HepG2 (cell line): ENCODE measurements at regions not wholly inside any gene's neighbourhood (a gene's known extent, or its start where the extent isn't known, plus 50 kb on each side); places are given as distances from the start of the nearest gene placed in this dataset.
A peak's percentile ranks its signal among the peaks of the same experiment; 100 is the strongest.

ENCODE experiments used
- CENPT ChIP-seq: sonication (generic); formaldehyde crosslinking; IDR thresholded peaks from 2 replicates; pipeline ENCODE4 v1.8.0; 2022; ENCODE audit warnings: low read depth, mild to moderate bottlenecking, moderate library complexity, missing genetic modification reagents
- ETV6 ChIP-seq: sonication (generic); formaldehyde crosslinking; conservative IDR thresholded peaks from 2 replicates; pipeline ENCODE4 v1.4.0; 2020; ENCODE audit warnings: missing genetic modification reagents
- FOSL2 ChIP-seq: sonication (generic); formaldehyde crosslinking; IDR thresholded peaks from 2 replicates; pipeline ENCODE4 v1.4.0; 2020; ENCODE audit warnings: missing genetic modification reagents
- KLF11 ChIP-seq: IDR thresholded peaks from 2 replicates; pipeline ENCODE4 v1.6.1; 2016; ENCODE audit warnings: missing compliant biosample characterization
- MAZ ChIP-seq, 2 experiments: sonication (generic) in 1 of 2; formaldehyde crosslinking in 1 of 2; IDR thresholded peaks; 2 replicates each; pipeline versions ENCODE4 v1.5.0 to v1.6.1; 2012 to 2020; ENCODE audit warnings: low read depth in 2 of 2, mild to moderate bottlenecking in 2 of 2, borderline replicate concordance in 1 of 2, improper control_type of control experiment in 1 of 2, low read length in 1 of 2, missing genetic modification reagents in 1 of 2, moderate library complexity in 1 of 2
- SMARCE1 ChIP-seq: fragments of 450-650 bp; IDR thresholded peaks from 2 replicates; pipeline ENCODE4 v1.6.1; 2017; ENCODE audit warnings: borderline replicate concordance
- U2AF2 ChIP-seq: fragments of 200-400 bp; formaldehyde crosslinking; IDR thresholded peaks from 2 replicates; pipeline ENCODE4 v1.6.1; 2017; ENCODE audit warnings: low read depth, mild to moderate bottlenecking, low read length
- XRCC5 ChIP-seq: fragments of 200-400 bp; formaldehyde crosslinking; optimal IDR thresholded peaks from 2 replicates; pipeline ENCODE3; 2017; ENCODE audit warnings: mild to moderate bottlenecking, low read length
- ZNF33A ChIP-seq: sonication (generic); formaldehyde crosslinking; IDR thresholded peaks from 2 replicates; pipeline ENCODE4 v1.5.1; 2020; ENCODE audit warnings: missing genetic modification reagents, mild to moderate bottlenecking, moderate library complexity, borderline replicate concordance
- ZNF382 ChIP-seq: sonication (generic); formaldehyde crosslinking; IDR thresholded peaks from 2 replicates; pipeline ENCODE4 v1.5.0; 2020; ENCODE audit warnings: missing genetic modification reagents, mild to moderate bottlenecking, borderline replicate concordance
- ZNF557 ChIP-seq: sonication (generic); formaldehyde crosslinking; IDR thresholded peaks from 2 replicates; pipeline ENCODE4 v1.4.0; 2020; ENCODE audit warnings: missing genetic modification reagents
- ZNF569 ChIP-seq: sonication (generic); formaldehyde crosslinking; IDR thresholded peaks from 2 replicates; pipeline ENCODE4 v1.5.0; 2020; ENCODE audit warnings: mild to moderate bottlenecking, missing genetic modification reagents, moderate library complexity, borderline replicate concordance
- ZNF644 ChIP-seq: IDR thresholded peaks from 2 replicates; pipeline ENCODE4 v1.6.1; 2016; ENCODE audit warnings: low read depth
- TF ChIP-seq, protein P1 (sequence below): sonication (generic); formaldehyde crosslinking; IDR thresholded peaks from 2 replicates; pipeline ENCODE4 v1.4.0; 2020; ENCODE audit warnings: missing genetic modification reagents
- TF ChIP-seq, protein P2 (sequence below): sonication (generic); formaldehyde crosslinking; IDR thresholded peaks from 2 replicates; pipeline ENCODE4 v1.8.0; 2022; ENCODE audit warnings: mild to moderate bottlenecking, missing genetic modification reagents, borderline replicate concordance
- TF ChIP-seq, protein P3 (sequence below): sonication (generic); formaldehyde crosslinking; IDR thresholded peaks from 2 replicates; pipeline ENCODE4 v1.9.0; 2021; ENCODE audit warnings: missing genetic modification reagents, borderline replicate concordance
- TF ChIP-seq, protein P4 (sequence below): IDR thresholded peaks from 2 replicates; pipeline ENCODE4 v1.6.1; 2018; ENCODE audit warnings: missing genetic modification reagents, mild to moderate bottlenecking, missing compliant biosample characterization
- TF ChIP-seq, protein P5 (sequence below): sonication (generic); formaldehyde crosslinking; IDR thresholded peaks from 2 replicates; pipeline ENCODE4 v1.8.0; 2022; ENCODE audit warnings: mild to moderate bottlenecking, missing genetic modification reagents, moderate library complexity
- TF ChIP-seq, protein P6 (sequence below): sonication (generic); formaldehyde crosslinking; IDR thresholded peaks from 2 replicates; pipeline ENCODE4 v1.5.1; 2020; ENCODE audit warnings: mild to moderate bottlenecking, missing genetic modification reagents

DNA sequence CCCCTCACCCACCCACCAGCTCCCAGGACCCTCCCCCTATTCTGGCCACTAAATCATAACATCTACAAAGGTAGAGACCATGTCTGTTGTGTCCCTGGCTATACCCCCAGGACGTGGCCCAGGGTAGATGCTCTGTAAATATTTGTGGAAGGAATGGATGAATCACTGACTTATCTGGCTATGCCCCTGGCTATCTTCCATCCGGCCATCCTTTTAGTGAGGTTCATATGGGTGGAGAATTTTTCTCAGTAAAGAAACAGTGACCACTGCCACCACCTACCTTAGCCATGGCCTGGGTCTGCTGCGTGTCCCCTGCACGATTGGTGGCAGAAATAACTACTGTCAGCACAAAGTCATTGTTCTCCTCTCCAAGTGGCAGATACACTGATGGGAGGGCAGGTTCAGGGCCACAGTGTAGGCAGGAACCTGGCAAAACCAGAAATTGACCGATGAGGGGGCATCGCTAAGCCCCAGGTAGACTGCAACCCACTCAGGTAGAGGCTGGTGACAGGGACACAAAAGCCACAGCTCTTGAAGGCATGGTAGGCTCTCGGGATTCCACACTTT, 63.1 kb upstream of the BCO1 start (continued):
- TF ChIP-seq XRCC5 (no peak), ZNF33A (CRISPR knock-in tag) (no peak), SMARCE1 (no peak), ZNF644 (CRISPR knock-in tag) (0 out of 2 replicates have a peak, but pooled peaks have one; percentile 47), ETV6 (CRISPR knock-in tag) (no peak), CENPT (CRISPR knock-in tag) (no peak), ZNF382 (CRISPR knock-in tag) (no peak), MAZ (IDR thresholded peaks at IDR 0.05; ENCODE audit: borderline replicate concordance, low read depth, low read length) (no peak), MAZ (CRISPR knock-in tag; IDR thresholded peaks at IDR 0.05; ENCODE audit: low read depth) (no peak), ZNF569 (CRISPR knock-in tag) (no peak), KLF11 (CRISPR knock-in tag) (no peak), ZNF557 (CRISPR knock-in tag) (no peak), U2AF2 (no peak), FOSL2 (peak; percentile 96)
- TF ChIP-seq, protein P1, sequence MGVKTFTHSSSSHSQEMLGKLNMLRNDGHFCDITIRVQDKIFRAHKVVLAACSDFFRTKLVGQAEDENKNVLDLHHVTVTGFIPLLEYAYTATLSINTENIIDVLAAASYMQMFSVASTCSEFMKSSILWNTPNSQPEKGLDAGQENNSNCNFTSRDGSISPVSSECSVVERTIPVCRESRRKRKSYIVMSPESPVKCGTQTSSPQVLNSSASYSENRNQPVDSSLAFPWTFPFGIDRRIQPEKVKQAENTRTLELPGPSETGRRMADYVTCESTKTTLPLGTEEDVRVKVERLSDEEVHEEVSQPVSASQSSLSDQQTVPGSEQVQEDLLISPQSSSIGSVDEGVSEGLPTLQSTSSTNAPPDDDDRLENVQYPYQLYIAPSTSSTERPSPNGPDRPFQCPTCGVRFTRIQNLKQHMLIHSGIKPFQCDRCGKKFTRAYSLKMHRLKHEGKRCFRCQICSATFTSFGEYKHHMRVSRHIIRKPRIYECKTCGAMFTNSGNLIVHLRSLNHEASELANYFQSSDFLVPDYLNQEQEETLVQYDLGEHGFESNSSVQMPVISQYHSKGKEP (CRISPR knock-in tag) = no peak
- TF ChIP-seq, protein P2, sequence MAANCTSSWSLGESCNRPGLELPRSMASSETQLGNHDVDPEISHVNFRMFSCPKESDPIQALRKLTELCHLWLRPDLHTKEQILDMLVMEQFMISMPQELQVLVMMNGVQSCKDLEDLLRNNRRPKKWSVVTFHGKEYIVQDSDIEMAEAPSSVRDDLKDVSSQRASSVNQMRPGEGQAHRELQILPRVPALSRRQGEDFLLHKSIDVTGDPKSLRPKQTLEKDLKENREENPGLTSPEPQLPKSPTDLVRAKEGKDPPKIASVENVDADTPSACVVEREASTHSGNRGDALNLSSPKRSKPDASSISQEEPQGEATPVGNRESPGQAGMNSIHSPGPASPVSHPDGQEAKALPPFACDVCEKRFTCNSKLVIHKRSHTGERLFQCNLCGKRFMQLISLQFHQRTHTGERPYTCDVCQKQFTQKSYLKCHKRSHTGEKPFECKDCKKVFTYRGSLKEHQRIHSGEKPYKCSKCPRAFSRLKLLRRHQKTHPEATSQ (CRISPR knock-in tag) = no peak
- TF ChIP-seq, protein P3, sequence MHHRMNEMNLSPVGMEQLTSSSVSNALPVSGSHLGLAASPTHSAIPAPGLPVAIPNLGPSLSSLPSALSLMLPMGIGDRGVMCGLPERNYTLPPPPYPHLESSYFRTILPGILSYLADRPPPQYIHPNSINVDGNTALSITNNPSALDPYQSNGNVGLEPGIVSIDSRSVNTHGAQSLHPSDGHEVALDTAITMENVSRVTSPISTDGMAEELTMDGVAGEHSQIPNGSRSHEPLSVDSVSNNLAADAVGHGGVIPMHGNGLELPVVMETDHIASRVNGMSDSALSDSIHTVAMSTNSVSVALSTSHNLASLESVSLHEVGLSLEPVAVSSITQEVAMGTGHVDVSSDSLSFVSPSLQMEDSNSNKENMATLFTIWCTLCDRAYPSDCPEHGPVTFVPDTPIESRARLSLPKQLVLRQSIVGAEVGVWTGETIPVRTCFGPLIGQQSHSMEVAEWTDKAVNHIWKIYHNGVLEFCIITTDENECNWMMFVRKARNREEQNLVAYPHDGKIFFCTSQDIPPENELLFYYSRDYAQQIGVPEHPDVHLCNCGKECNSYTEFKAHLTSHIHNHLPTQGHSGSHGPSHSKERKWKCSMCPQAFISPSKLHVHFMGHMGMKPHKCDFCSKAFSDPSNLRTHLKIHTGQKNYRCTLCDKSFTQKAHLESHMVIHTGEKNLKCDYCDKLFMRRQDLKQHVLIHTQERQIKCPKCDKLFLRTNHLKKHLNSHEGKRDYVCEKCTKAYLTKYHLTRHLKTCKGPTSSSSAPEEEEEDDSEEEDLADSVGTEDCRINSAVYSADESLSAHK = no peak
- TF ChIP-seq, protein P4, sequence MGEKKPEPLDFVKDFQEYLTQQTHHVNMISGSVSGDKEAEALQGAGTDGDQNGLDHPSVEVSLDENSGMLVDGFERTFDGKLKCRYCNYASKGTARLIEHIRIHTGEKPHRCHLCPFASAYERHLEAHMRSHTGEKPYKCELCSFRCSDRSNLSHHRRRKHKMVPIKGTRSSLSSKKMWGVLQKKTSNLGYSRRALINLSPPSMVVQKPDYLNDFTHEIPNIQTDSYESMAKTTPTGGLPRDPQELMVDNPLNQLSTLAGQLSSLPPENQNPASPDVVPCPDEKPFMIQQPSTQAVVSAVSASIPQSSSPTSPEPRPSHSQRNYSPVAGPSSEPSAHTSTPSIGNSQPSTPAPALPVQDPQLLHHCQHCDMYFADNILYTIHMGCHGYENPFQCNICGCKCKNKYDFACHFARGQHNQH = no peak
- TF ChIP-seq, protein P5, sequence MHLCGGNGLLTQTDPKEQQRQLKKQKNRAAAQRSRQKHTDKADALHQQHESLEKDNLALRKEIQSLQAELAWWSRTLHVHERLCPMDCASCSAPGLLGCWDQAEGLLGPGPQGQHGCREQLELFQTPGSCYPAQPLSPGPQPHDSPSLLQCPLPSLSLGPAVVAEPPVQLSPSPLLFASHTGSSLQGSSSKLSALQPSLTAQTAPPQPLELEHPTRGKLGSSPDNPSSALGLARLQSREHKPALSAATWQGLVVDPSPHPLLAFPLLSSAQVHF (CRISPR knock-in tag) = no peak
- TF ChIP-seq, protein P6, sequence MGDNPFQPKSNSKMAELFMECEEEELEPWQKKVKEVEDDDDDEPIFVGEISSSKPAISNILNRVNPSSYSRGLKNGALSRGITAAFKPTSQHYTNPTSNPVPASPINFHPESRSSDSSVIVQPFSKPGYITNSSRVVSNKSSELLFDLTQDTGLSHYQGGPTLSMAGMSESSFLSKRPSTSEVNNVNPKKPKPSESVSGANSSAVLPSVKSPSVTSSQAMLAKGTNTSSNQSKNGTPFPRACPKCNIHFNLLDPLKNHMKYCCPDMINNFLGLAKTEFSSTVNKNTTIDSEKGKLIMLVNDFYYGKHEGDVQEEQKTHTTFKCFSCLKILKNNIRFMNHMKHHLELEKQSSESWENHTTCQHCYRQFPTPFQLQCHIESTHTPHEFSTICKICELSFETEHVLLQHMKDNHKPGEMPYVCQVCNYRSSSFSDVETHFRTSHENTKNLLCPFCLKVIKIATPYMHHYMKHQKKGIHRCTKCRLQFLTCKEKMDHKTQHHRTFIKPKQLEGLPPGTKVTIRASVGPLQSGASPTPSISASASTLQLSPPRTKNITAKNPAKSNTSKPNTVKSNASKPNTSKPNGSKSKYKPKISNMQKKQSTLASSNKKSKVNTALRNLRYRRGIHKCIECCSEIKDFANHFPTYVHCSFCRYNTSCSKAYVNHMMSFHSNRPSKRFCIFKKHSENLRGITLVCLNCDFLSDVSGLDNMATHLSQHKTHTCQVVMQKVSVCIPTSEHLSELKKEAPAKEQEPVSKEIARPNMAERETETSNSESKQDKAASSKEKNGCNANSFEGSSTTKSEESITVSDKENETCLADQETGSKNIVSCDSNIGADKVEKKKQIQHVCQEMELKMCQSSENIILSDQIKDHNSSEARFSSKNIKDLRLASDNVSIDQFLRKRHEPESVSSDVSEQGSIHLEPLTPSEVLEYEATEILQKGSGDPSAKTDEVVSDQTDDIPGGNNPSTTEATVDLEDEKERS = no peak
